BE2C (cell line): ENCODE measurements at regions not wholly inside any gene's neighbourhood (a gene's known extent, or its start where the extent isn't known, plus 50 kb on each side); places are given as distances from the start of the nearest gene placed in this dataset.

Source experiments
- DNase-seq: peaks from one replicate; pipeline ENCODE4 v3.0.0-alpha.2; 2020
- H3K27me3 ChIP-seq: fragments of 250-450 bp; sonication (Bioruptor Pico); 2 replicates; pipeline ENCODE4 v1.5.1; 2020; ENCODE audit warnings: mild to moderate bottlenecking
- H3K36me3 ChIP-seq: fragments of 250-450 bp; sonication (Bioruptor Pico); 2 replicates; pipeline ENCODE4 v1.5.1; 2020; ENCODE audit warnings: mild to moderate bottlenecking
- H3K4me1 ChIP-seq: fragments of 250-450 bp; sonication (Bioruptor Pico); 2 replicates; pipeline ENCODE4 v1.5.1; 2020
- H3K4me3 ChIP-seq: 2 replicates; pipeline ENCODE4 v1.5.1; 2011; ENCODE audit warnings: low read depth, low read length
- H3K9me3 ChIP-seq: fragments of 250-450 bp; sonication (Bioruptor Pico); 2 replicates; pipeline ENCODE4 v1.5.1; 2020
- TF ChIP-seq, protein P1 (sequence below): IDR thresholded peaks from 2 replicates; pipeline ENCODE4 v1.5.1; 2012; ENCODE audit warnings: mild to moderate bottlenecking, low read depth, low read length

DNA sequence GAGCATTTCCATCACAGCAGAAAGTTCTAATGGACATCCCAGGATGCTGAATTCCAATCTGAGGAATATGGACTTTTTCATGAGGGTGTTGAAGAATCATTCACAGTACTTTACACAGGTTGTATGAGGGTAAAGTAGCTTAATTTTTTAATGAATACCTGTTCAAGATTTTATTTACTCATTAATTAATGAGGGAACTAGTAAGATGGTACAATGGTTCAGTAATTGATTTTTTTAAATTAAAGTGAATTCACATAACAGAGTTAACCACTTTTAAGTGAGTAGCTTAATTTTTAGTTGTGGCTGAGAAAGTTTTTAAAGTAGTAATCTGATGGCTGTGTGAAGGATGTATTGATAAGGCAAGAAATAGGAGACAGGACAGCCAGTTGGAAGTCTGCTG is 266.5 kb downstream of the GFRA1 start:
- no peaks in the 10 kb centered on the region for H3K27me3 ChIP-seq
- DNase-seq = no peak
- H3K4me1 ChIP-seq = no peaks in the 10 kb centered on the region
- H3K9me3 ChIP-seq = no peaks in the 10 kb centered on the region
- H3K4me3 ChIP-seq = no peak overlapping the region
- TF ChIP-seq, protein P1, sequence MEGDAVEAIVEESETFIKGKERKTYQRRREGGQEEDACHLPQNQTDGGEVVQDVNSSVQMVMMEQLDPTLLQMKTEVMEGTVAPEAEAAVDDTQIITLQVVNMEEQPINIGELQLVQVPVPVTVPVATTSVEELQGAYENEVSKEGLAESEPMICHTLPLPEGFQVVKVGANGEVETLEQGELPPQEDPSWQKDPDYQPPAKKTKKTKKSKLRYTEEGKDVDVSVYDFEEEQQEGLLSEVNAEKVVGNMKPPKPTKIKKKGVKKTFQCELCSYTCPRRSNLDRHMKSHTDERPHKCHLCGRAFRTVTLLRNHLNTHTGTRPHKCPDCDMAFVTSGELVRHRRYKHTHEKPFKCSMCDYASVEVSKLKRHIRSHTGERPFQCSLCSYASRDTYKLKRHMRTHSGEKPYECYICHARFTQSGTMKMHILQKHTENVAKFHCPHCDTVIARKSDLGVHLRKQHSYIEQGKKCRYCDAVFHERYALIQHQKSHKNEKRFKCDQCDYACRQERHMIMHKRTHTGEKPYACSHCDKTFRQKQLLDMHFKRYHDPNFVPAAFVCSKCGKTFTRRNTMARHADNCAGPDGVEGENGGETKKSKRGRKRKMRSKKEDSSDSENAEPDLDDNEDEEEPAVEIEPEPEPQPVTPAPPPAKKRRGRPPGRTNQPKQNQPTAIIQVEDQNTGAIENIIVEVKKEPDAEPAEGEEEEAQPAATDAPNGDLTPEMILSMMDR = no peak
- H3K36me3 ChIP-seq = no peaks in the 10 kb centered on the region

DNA sequence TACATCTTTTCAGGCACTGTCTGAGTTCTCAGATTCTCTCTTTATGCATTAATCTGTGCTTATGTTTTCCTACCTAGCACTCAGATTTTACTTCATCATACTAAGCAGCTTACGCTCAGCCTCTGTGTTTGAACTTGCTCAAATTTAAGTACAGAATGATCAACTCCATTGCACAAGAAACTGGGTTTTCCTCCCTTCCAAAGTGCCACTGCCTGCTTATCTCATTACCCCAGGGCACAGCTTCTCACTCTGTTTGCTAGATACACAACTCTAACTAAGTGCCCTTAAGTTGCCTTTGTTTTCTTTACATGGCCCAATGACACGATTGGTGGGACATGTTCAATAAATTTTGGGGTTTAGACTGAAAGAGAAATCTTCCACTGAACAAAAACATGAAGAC is 267.7 kb downstream of the GFRA1 start:
- no peaks in the 10 kb centered on the region for H3K36me3 ChIP-seq
- no peaks in the 10 kb centered on the region for H3K9me3 ChIP-seq
- H3K4me1 ChIP-seq = no peaks in the 10 kb centered on the region
- H3K27me3 ChIP-seq = no peaks in the 10 kb centered on the region
- H3K4me3 ChIP-seq = no peak overlapping the region
- TF ChIP-seq, protein P1 = no peak
- no peak for DNase-seq

DNA sequence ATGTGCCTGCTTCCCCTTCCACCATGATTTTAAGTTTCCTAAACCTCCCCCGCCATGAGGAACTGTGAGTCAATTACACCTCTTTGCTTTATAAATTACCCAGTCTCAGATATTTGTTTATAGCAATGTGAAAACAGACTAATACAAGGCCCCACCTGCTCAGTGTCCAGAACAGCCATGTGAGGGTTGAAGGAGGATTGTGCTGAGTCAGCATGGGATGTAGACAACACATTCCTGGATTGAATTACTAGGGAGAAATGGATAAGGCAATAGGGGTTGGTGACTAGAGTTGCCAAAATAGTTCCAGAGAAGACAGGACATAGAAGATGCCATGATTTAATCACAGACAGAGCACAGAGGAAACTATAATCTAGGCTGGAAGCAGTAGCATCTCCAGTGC is 270.3 kb downstream of the GFRA1 start:
- TF ChIP-seq, protein P1 = no peak
- no peaks in the 10 kb centered on the region for H3K36me3 ChIP-seq
- no peak for DNase-seq
- H3K4me3 ChIP-seq = no peak overlapping the region
- H3K27me3 ChIP-seq = no peaks in the 10 kb centered on the region
- H3K4me1 ChIP-seq = no peaks in the 10 kb centered on the region
- no peaks in the 10 kb centered on the region for H3K9me3 ChIP-seq

DNA sequence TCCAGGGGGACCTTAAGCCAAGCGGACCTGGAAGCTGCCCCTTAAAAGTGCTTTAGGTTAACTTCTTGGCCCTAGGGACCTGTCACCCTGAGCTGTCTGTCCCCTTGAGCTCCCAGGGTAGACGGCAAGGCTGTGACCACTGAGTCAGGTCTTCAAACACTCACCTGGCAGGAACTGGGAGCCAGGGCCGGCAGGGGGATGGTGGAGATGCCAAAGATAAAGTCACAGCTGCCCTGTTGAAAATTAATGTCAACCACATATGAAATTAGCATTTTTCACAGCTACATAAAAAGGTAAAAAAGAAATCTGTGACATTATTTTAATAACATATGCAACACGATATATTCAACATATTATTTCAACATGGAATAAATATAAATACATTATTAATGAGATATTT is 271.0 kb downstream of the GFRA1 start:
- H3K4me1 ChIP-seq = no peaks in the 10 kb centered on the region
- H3K36me3 ChIP-seq = no peaks in the 10 kb centered on the region
- H3K9me3 ChIP-seq = no peaks in the 10 kb centered on the region
- H3K4me3 ChIP-seq = no peak overlapping the region
- H3K27me3 ChIP-seq = no peaks in the 10 kb centered on the region
- TF ChIP-seq, protein P1 = no peak
- no peak for DNase-seq

DNA sequence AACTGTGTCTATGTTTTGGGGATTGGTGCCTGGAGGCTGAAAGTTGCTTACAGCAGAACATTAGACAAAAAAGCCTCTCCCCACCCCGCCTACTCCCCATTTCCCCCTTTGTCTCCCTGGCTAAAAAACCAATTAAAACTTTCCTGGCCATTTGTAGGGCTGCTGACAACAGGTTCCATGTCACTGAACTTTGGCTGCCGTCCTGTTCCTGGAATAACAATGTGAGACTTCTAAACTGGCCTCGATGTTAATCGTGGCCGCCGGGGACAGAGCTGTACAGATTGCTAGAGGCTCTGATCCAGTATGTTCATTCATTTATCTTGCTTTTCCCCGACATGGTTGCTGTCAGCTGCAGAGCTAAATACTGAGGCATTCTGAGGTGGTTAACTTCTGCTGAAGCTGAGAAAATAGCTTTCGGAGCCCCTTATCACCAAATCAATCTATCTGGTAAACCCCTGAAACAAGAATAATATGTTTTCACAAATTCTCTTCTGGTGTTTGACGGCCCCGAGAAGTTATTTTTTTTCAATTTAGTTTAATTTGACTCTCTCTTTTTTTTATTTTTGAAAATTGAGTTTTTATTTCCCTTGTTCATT is 271.6 kb downstream of the GFRA1 start:
- TF ChIP-seq, protein P1 = no peak
- no peaks in the 10 kb centered on the region for H3K4me1 ChIP-seq

DNA sequence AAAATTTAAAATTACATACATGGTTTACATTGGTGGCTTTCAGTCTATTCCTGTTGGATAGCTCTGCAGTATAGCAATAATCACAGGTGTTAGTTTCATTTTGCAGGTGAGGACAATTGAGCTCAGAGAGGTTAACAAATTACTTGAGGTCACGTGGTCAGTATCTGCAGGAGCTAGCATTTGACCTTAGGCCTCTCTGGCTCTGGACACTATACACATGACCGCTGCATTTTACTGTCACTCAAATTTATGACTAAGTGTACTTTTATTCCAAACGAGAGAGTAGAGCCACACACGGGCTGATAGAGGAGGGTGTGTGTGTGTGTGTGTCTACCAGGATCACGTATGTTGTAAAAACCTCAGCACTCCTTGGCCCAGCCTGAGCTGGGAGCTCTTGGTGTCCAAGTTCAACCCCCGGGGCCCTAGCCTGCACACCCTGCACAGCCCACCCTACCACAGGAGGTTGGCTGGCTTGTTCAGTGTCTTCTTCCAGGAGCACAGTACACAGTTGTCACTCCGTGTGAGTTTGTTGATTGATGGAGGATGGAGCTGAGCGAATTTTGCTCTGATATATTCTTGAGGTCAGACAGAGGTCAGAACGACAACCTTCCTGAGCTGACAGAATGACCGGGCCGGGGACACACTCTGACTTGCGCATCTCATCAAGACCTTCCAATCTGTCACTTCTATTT is 272.7 kb downstream of the GFRA1 start:
- Histone ChIP-seq H3K4me3 (no peak overlapping the region), H3K9me3 (no peaks in the 10 kb centered on the region), H3K27me3 (no peaks in the 10 kb centered on the region), H3K36me3 (no peaks in the 10 kb centered on the region), H3K4me1 (no peaks in the 10 kb centered on the region)
- no peak for DNase-seq
- TF ChIP-seq, protein P1 = no peak

More for the DNA sequence above, 271.6 kb downstream of the GFRA1 start:
- peak; percentile 8 for DNase-seq
- H3K4me3 ChIP-seq = no peak overlapping the region
- H3K27me3 ChIP-seq = no peaks in the 10 kb centered on the region
- H3K9me3 ChIP-seq = no peaks in the 10 kb centered on the region
- no peaks in the 10 kb centered on the region for H3K36me3 ChIP-seq
